HG03354 (cell line): ENCODE measurements at regions not wholly inside any gene's neighbourhood (a gene's known extent, or its start where the extent isn't known, plus 50 kb on each side); places are given as distances from the start of the nearest gene placed in this dataset.
"Not testable (repeated sequence)": the region's sequence is repeated elsewhere in the genome, so short reads cannot be mapped to it uniquely, and the experiment has no call there.

Experiments
- ATAC-seq: cut with Tn5 transposase; IDR thresholded peaks from one replicate; pipeline ENCODE4 v1.9.1; 2021; ENCODE audit warnings: mild to moderate bottlenecking; ENCODE audit not compliant: unreplicated experiment, poor library complexity, severe bottlenecking

DNA sequence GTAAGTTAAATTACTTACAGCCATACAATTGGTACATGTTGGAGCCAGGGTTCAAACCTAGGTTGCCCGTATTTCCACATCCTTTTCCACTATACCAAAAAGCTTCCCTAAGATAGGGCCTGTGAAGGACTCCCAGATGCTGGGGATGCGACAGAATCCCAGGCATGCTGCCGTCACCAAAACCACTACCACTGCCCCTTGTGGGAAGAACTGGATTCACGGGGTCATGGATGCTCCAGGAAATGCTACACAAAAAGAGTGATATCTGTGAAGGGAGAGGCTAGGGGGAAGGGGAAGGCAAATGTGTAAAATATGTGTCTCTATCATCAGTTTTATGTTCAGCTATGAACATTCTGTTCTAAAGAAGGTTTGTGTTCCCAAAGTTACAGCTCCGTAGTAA, 133.9 kb upstream of the IVNS1ABP start:
- no peak for ATAC-seq

DNA sequence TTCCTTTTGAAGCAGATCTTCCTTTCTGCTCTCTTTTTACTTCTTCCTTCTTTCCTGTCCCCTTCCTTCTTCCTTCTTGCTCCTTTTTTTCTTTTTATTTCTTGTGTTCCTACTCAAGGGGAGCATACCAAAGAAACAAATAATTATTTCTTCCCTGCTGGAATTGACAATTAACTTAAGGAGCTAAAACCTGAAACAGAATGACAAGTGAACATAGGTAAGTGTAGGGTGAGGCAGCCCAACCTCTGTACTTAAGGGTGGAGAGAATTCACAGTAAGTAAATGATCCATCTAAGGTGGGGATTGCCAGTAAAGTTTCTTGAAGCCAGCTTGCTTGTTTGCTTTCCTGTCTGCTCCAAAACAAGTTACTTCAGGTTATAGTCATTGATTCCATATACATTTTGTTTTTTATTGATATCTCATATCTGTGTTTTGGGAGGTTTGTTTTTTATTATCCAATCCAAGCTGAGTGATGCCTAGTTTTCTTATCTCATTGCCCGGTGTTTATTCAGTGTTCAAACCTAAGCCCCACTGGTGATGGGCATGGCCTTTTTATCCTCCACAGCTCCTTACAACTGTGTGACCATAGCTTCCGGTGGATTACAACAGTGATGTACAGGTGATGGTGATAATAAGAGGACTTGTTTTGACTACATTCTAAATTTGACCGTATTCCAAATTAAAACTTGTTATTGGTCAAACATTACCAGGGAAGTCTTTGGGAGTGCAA, 133.2 kb upstream of the IVNS1ABP start:
- ATAC-seq = no peak

DNA sequence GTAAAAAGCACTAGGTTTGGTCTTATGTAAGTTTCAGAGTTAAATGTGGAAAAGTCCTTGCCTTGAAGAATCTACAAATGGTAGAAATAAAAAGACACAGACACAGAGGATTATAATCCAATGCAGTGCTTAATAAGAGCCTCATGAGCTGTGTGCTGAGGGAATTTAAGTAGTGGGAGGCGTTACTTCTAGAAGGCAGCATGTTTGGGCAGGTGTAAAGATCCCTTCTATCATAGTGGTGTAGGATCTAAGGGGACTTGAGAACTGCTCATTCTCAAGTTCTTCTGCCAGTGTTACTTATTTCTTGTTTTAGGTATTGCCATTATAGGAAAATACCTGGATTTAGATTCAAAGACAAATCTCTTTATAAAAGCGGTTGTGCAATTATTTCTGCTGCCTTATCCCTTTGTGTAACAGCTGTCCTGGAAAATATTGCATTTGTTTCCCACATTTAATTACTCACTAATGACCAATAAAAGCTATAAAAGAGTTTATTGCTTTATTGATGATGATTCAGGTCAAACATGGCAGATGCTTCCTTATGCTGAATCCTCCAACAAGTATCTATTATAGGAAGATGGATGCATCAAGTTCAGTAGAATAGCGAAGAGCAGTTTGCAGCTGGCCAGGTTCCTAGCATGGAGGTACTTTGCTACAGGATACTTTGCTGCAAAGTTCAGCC, 132.5 kb upstream of the IVNS1ABP start:
- ATAC-seq = no peak

DNA sequence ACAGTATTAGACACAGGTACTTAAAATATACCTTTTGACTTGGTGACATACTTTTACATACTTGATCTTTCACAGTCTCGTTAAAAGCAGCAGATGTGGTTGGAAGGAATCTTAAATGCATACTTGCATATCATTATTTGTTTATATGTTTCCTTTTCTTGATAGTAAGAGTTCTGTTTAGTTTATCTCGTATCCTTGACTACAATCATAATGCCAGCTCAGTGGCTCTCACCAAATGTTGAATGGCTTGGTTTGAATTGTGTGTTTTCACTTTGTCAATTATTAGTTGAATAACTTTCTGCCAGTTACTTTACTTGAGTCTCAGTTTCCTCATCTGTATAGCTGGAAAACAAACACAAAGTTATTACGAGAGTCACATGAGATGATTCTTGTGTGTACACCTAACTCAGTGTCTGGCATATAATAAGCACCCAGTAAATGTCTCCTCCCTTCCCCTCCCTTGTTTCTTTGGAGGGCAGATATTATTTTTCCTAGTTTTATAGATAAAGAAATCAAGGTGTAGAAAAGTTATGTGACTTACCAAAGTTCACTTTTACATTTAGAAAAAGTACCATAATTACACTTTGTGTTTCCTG, 131.6 kb upstream of the IVNS1ABP start:
- no peak for ATAC-seq

DNA sequence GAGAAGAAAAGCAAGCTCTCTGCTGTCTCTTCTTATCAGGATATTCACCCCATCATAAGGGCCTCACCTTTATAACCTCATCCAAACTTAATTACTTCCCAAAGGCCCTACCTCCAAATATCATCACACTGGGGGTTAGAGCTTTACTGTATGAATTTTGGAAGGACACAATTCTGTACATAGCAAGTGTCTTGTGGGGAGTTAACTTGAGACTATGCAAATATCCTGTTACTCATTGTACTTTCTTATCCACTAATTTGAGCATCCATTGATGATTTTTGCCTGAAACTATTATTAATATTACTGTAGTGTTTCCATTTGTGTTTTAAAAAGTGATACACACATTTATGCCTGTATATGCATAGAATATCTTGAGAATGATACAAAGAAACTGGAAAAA, 129.1 kb upstream of the IVNS1ABP start:
- no peak for ATAC-seq

DNA sequence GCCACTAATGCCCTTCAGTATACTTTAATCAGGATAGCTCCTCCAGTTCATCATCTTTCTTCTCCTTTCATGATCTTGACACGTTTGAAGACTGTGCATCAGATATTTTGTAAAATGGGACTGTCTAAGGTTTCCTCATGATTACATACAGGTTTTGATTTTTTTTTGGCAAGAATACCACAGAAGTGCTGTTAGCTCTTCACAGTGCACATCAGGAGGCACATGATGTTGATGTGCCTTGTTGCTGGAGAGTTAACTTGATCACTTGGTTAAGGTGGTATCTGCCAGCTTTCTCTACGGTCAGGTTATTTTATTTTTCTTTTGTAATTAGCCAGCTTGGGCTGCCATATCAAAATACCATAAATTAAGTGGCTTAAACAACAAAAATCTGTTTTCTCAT, 128.6 kb upstream of the IVNS1ABP start:
- no peak for ATAC-seq

DNA sequence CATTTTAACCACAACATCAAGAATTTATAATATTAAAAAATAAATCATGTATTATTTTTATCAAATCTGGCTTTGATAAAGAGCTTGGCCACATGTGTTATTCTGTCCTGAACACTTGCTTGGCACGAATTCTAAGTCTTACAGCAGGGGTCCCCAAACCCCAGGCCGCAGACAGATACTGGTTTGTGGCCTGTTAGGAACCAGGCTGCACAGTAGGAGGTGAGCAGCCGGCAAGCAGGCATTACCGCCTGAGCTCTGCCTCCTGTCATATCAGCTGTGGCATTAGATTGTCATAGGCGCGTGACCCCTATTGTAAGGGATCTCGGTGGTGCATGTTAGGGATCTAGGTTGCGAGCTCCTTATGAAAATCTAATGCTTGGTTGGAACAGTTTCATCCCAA, 127.6 kb upstream of the IVNS1ABP start:
- ATAC-seq = no peak

DNA sequence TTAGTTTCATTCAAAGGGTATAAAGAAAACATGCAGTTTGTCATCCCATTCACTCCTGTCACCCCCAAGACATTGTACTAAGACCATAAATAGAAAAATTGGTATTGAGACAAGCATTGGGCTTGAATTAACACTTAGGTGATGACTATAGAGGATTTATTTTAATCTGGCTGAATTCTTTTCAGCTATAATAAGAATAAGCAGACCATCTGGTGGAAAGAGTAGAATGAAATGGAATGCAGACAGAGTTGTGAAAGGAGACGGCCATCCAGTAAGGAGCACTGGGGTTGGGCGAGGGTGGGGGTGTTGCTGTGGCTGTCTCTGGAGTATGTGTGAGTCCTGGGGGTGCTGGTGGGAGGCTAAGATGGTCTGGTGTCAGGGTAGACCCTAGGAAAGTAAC, 125.0 kb upstream of the IVNS1ABP start:
- no peak for ATAC-seq

DNA sequence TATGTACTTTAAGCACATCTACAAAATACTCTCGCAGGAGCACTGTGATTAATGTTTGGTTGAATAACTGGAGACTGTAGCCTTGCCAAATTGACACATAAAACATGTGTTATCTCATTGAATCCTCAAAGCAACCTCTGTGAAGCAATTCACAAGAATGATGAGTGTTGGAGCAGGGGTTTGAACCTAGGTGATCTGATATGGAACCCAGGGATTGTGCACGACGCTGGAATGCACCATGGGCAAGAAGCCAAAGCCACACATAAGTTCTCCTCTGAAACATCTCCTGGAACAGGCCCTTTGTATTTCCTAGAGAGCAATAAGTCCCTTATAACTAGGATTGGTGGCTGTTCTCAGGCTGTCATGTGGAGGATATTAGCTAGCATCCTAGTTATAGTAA, 124.6 kb upstream of the IVNS1ABP start:
- ATAC-seq = no peak

DNA sequence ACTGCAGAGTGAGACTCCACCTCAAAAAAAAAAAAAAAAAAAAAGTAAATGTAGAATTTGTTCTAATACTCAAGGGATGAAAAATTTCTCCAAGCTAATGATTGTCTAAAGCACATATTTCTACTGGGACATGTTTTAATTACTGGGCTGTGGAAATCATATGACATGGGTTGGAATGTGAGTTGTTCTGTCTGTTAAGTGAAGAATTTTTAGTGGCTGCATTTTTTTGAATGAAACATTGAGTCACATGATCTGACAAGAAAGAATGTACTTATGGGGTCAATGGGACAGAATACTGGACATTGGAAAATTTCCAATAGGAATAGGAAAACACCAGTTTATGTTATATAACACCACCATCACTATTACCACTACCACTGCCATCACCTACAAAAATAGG, 123.8 kb upstream of the IVNS1ABP start:
- no peak for ATAC-seq

DNA sequence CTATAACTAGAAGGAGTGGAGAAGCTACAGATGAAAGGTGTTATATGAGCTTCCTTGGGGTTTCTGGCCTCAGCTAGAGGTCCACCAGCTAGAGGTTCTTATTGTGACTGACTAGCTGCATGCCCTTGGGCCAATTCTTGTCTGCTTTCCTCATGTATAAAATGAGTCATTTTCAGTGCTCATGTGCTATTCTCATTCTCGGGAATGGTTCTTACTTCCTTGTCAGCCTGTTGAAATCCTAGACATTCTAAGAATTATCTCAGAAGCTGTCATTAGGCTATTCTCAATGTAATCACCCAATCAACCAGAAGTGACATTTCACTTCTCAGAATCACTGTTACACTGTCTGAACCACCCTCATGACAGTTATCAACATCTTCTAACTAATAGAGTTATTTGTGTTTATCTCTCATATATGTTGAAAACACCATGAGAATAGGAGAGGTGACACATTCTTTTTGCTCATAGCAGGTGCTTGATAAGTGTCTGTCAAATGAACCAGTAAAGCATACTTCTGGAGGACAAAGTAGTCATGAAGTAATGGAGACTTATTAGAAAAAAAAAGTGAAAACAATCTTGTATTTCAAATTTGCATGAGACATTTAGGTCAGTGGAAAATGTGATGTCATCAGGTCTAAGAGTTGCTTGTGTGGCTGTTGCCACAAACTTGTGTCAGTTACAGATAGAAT, 122.8 kb upstream of the IVNS1ABP start:
- ATAC-seq = peak; percentile 85

DNA sequence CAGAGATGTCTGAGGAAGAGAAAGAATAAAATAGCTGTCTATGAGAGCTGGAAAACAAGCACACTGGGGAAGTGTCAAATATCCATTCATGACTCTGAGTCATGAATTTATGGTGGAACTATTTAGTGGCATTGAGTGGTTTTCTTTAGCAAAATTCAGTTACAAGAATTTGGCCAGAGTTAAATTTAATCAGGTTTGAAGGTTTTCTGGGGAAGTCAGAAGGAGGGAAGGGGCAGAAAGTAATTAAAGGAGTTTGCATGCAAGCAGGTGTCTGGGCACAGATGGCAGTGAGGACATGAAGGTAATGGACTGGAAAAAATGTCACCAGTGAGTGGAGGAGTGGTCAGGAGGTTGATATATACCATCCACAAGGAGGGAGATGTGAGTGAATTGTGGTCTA, 121.9 kb upstream of the IVNS1ABP start:
- no peak for ATAC-seq

DNA sequence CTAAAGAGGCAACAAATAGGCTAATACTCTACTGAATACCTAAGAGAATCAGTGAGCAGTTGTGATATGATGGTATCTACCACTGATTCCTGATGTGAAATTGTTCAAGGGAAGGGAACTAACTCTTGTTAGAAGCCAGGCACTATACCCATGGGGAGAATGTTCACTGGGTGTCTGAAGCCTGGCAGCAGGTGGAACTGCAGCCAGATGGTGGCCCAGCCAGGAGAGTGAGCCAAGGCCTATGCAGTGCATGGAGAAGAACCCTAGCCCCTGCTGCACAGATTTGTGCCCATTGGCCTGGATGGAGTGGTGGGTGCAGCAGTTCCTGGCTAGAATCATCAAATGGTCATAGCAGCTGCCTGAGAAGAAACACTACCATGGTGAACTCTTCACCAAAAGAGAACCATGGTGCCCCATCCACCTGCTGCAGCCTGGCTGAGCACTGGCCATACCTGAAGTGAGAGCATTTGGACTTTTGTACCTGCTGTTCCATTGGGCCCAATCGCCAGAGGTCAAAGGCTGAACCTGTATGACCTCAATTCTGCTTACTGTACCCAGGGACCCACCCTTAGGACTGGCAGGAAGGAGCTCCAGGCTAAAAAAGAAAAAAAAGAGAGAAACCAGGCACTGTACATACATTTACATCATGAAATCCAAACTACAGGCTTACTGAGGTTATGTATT, 118.8 kb upstream of the IVNS1ABP start:
- no peak for ATAC-seq

DNA sequence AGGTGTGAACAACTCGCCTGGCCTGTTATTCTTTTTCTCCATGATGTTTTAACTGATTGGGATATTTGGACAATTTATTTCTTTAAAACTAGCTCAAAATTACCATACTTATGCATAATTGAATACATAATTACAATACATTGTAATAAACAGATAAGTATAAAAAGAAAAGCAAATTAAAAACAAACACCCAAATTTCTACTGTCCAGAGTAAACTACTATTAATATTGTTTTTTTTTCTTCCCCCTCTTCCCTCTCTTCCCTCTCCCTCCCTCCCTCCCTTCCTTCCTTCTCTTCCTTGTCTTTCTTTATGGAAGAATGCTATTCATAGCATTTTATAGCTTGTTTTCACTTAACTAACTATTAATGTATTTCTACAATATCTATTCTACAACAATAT, 117.7 kb upstream of the IVNS1ABP start:
- ATAC-seq = no peak

DNA sequence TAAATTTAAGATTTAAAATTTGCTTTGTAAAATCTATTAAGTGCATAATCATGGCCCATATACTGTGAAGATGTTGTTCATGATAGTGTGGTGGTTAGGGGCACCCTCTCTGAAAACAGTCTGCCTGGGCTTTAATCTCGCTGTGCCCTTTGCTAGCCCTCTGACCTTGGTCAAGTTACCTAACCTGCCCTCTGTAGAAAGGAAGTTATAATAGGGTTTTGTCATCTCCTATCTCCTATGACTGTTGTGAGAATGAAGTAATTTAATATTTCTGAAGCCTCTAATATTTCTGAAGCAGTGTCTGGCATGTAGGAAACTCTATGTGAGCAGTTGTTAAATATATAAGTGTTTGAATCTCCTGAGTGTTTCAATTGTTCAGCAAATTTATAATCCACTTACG, 116.6 kb upstream of the IVNS1ABP start:
- ATAC-seq = no peak

DNA sequence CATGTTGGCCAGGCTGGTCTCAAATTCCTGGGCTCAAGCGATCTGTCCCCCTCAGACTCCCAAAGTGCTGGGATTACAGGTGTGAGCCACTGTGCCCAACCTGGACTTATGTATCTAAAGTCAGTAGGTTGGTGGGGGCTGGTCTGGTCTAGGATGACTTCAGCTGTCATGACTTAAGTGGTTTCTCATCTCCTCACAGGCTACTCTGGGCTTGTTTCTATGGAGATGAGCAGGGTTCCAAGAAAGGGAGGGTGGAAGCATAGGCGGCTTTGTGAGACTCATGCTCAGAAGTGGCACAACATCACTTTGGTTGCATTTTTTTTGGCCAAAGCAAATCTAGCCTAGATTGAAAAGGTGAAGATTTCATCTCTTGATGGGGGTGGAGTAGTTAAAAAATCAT, 115.9 kb upstream of the IVNS1ABP start:
- ATAC-seq = no peak

DNA sequence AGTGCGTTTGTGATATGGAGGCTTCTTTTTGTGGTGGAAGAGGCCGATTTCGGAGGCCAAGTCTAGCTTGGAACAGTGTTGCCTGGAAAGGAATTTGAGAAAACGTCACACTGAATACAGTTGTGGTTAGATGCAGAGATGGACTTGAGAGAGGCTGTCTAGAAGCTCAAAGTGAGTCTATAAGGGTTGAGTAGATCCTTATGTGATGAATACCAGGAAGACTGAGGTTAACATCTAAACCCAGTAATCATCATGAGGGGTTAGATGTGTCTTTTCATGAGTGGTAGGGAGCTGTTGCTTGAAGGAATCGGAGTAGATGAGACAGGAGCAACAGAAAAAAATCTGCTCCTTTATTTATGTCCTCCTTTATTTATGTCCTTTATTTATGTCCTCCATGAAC, 114.6 kb upstream of the IVNS1ABP start:
- no peak for ATAC-seq

DNA sequence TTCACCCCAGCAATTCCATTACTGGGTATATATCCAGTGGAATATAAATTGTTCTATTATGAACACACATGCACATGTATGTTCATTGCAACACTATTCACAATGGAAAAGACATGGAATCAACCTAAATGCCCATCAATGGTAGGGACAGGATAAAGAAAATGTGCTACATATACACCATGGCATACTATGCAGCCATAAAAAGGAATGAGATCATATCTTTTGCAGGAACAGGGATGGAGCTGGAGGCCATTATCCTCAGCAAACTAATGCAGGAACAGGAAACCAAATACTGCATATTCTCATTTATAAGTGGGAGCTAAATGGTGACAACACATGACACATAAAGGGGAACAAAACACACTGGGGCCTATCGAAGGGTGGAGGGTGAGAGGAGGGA, 112.6 kb upstream of the IVNS1ABP start:
- ATAC-seq = not testable (repeated sequence)

DNA sequence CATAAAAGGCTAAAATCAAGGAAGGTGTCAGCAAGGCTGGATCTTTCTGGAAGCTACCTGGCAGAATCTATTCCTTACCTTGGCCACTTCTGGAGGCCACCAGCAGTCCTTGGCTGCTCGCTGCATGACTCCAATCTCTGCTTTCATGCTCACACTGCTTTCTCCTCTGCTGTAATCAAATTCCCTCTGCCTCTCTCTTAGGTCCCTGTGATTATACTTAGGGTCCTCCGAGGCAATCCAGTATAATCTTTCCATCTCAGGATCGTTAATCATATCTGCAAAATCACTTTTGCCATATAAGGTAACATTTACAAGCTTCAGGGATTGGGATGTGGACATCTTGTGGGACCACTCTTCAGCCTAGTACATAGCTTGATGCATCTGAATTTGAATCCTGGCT, 110.7 kb upstream of the IVNS1ABP start:
- no peak for ATAC-seq

DNA sequence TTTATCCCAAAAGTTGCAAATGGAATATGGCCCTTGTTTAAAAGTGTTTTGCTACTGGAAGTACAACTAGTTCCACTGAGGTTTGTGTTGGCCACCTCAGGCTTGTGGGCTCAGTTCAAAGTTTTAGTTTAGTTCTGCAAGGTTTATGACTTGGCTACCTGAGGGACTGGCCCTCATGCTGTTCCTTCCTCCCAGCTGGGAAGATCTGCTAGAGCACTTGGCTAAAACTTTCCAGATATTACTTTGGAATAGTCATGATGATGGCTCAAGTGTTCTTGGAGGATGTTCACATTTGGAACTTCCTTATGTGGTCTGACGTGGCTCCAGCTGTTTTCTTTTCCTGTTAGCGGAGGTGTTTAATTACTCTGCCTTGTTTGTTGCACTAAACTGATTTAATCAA, 110.2 kb upstream of the IVNS1ABP start:
- no peak for ATAC-seq
